ENCODE measurements at regions not wholly inside any gene's neighbourhood (a gene's known extent, or its start where the extent isn't known, plus 50 kb on each side); places are given as distances from the start of the nearest gene placed in this dataset.

GRCh38 chr5:38651806-38652205, 95.4 kb upstream of the LIFR start:
- no peak for TF ChIP-seq CTCF (IDR thresholded peaks at IDR 0.05)
- TF ChIP-seq POLR2A (IDR thresholded peaks at IDR 0.05) = no peak
